Body of pancreas (tissue), 4 donors: ENCODE measurements at regions not wholly inside any gene's neighbourhood (a gene's known extent, or its start where the extent isn't known, plus 50 kb on each side); places are given as distances from the start of the nearest gene placed in this dataset.

Source experiments
- ATAC-seq: fragments of 150-250 bp; one replicate; pipeline ENCODE4 v1.9.1; 2016
- DNase-seq, 4 donors: peaks; one replicate each; pipeline ENCODE4 v3.0.0-alpha.2; 2019
- H3K27ac ChIP-seq, 4 donors: fragments of 200-600 bp; sonication (generic); 1 replicate in 3 of 4; 2 replicates in 1 of 4; pipeline versions ENCODE4 v1.5.1 to v1.6.1; 2016 to 2019; ENCODE audit warnings: mild to moderate bottlenecking in 1 of 4, mixed read lengths in 1 of 4, moderate library complexity in 1 of 4
- H3K27me3 ChIP-seq, 2 donors: fragments of 200-600 bp; sonication (generic); one replicate each; pipeline ENCODE4 v1.6.0; 2016; ENCODE audit warnings: mild to moderate bottlenecking in 1 of 2
- H3K36me3 ChIP-seq, 2 donors: fragments of 200-600 bp; sonication (generic); replicated peaks in 1 of 2; 2 replicates each; pipeline ENCODE4 v1.5.1; 2016; ENCODE audit warnings: low read depth in 2 of 2; ENCODE audit not compliant: insufficient read depth in 1 of 2
- H3K4me1 ChIP-seq: fragments of 200-600 bp; sonication (generic); one replicate; pipeline ENCODE4 v1.6.0; 2016
- H3K4me3 ChIP-seq, 2 donors: fragments of 200-600 bp; sonication (generic); 1 replicate in 1 of 2; 2 replicates in 1 of 2; pipeline ENCODE4 v1.5.1; 2016 to 2019
- H3K9me3 ChIP-seq, 3 donors: fragments of 200-600 bp; sonication (generic); 1 replicate in 2 of 3; 2 replicates in 1 of 3; pipeline ENCODE4 v1.5.1; 2016
- CTCF ChIP-seq, 7 experiments: fragments of 450-650 bp in 4 of 7; fragments of 200-600 bp in 3 of 7; sonication (generic) in 3 of 7; IDR thresholded peaks; one replicate each; pipeline ENCODE4 v1.5.1; 2016 to 2019; ENCODE audit warnings: antibody characterized with exemption in 7 of 7
- POLR2A ChIP-seq, 3 donors: fragments of 450-650 bp; IDR thresholded peaks; one replicate each; pipeline ENCODE4 v1.6.1; 2016; ENCODE audit warnings: antibody characterized with exemption in 3 of 3, mild to moderate bottlenecking in 2 of 3
- WGBS, 2 donors: methylation state at CpG; one replicate each; pipeline ENCODE4 v1.1.5; 2017; 5-methylcytosine and 5-hydroxymethylcytosine counted together
- intact Hi-C: fragments of 100-400 bp; cut with DNase I; formaldehyde crosslinking; loops from one replicate; pipeline ENCODE4 v1.15.1; 2023

GRCh38 chr1:208564466-208564865 is 320.3 kb upstream of the PLXNA2 start:
- Histone ChIP-seq H3K9me3 (no peaks in the 10 kb centered on the region), H3K36me3 (no peaks in the 10 kb centered on the region), H3K27me3 (no peaks in the 10 kb centered on the region), H3K4me1 (no peaks in the 10 kb centered on the region), H3K4me3 (no peak overlapping the region), H3K27ac (no peak overlapping the region)
- 46 to 54% methylated on average over 3 of the region's 3 CpGs for WGBS, 2 donors
- DNase-seq: no peak
- no peak for TF ChIP-seq POLR2A (IDR thresholded peaks at IDR 0.05)
- no peak for TF ChIP-seq CTCF (IDR thresholded peaks at IDR 0.05)
- no peak for ATAC-seq
- intact Hi-C loops: no loop called here

GRCh38 chr1:208565756-208566440 is 321.7 kb upstream of the PLXNA2 start:
- ATAC-seq: no peak
- intact Hi-C loops: no loop called here
- Histone ChIP-seq H3K36me3 (no peaks in the 10 kb centered on the region), H3K27me3 (no peaks in the 10 kb centered on the region), H3K4me3 (no peak overlapping the region), H3K4me1 (no peaks in the 10 kb centered on the region), H3K27ac (no peak overlapping the region), H3K9me3 (no peaks in the 10 kb centered on the region)
- DNase-seq: no peak
- 85 to 86% methylated on average over 6 of the region's 6 CpGs for WGBS, 2 donors
- TF ChIP-seq CTCF (IDR thresholded peaks at IDR 0.05): no peak
- TF ChIP-seq POLR2A (IDR thresholded peaks at IDR 0.05): no peak

GRCh38 chr1:208569181-208569580 is 325.0 kb upstream of the PLXNA2 start:
- WGBS, 2 donors: 82 to 89% methylated on average over 1 of the region's 1 CpG
- intact Hi-C loops: no loop called here
- no peak for ATAC-seq

GRCh38 chr1:208570362-208570761 is 326.2 kb upstream of the PLXNA2 start:
- intact Hi-C loops: no loop called here
- no peaks in the 10 kb centered on the region for H3K27me3 ChIP-seq
- H3K36me3 ChIP-seq: no peaks in the 10 kb centered on the region
- no peak for TF ChIP-seq CTCF (IDR thresholded peaks at IDR 0.05)
- TF ChIP-seq POLR2A (IDR thresholded peaks at IDR 0.05): no peak
- no peak for DNase-seq
- ATAC-seq: no peak
- H3K4me3 ChIP-seq: no peak overlapping the region
- H3K4me1 ChIP-seq: no peaks in the 10 kb centered on the region
- H3K27ac ChIP-seq: no peak overlapping the region
- no peaks in the 10 kb centered on the region for H3K9me3 ChIP-seq
- WGBS, 2 donors: 63 to 74% methylated on average over 5 of the region's 5 CpGs

More at GRCh38 chr1:208569181-208569580, 325.0 kb upstream of the PLXNA2 start:
- Histone ChIP-seq H3K4me3 (no peak overlapping the region), H3K9me3 (no peaks in the 10 kb centered on the region), H3K4me1 (no peaks in the 10 kb centered on the region), H3K27me3 (no peaks in the 10 kb centered on the region), H3K36me3 (no peaks in the 10 kb centered on the region), H3K27ac (no peak overlapping the region)
- no peak for DNase-seq
- TF ChIP-seq CTCF (IDR thresholded peaks at IDR 0.05) (no peak), POLR2A (IDR thresholded peaks at IDR 0.05) (no peak)

GRCh38 chr1:208576425-208576824 is 332.2 kb upstream of the PLXNA2 start:
- Histone ChIP-seq H3K4me3 (no peak overlapping the region), H3K9me3 (no peaks in the 10 kb centered on the region), H3K27me3 (no peaks in the 10 kb centered on the region), H3K36me3 (no peaks in the 10 kb centered on the region), H3K27ac (no peak overlapping the region), H3K4me1 (no peaks in the 10 kb centered on the region)
- ATAC-seq: no peak
- 56 to 64% methylated on average over 4 of the region's 4 CpGs for WGBS, 2 donors
- intact Hi-C loops: no loop called here
- no peak for DNase-seq
- TF ChIP-seq POLR2A (IDR thresholded peaks at IDR 0.05) (no peak), CTCF (IDR thresholded peaks at IDR 0.05) (no peak)
